Endothelial cell of umbilical vein (primary cell): ENCODE measurements at regions not wholly inside any gene's neighbourhood (a gene's known extent, or its start where the extent isn't known, plus 50 kb on each side); places are given as distances from the start of the nearest gene placed in this dataset.

Experiments used
- BruUV-seq: library from RNA; stranded (reverse); fragments of 400-500 nt; replicated peaks from 2 replicates; lab custom pipeline; 2021; lab: Mats Ljungman, UMichigan
- CTCF ChIA-PET: fragments of 300-600, 350-600 bp; sonication (Branson Sonifier 250); formaldehyde crosslinking; loops from one replicate; lab custom pipeline; 2021; ENCODE audit warnings: antibody characterized with exemption, inconsistent platforms; lab: Charles Lee
- POLR2A ChIA-PET: fragments of 300-600, 350-600 bp; sonication (Branson Sonifier 250); formaldehyde crosslinking; loops from one replicate; lab custom pipeline; 2021; ENCODE audit warnings: antibody characterized with exemption, inconsistent platforms; lab: Charles Lee
- DNase-seq: peaks from one replicate; pipeline ENCODE4 v3.0.0-alpha.2; 2011; ENCODE audit warnings: low read depth, low spot score
- FAIRE-seq: peaks from 2 replicates; lab custom pipeline; 2011; peaks lifted over from hg19 to GRCh38; lab: Jason Lieb, UNC
- H2AFZ ChIP-seq: 2 replicates; pipeline ENCODE4 v1.6.0; 2012; ENCODE audit warnings: low read depth, low read length, control low read depth, inconsistent platforms
- H3K27ac ChIP-seq: 2 replicates; pipeline ENCODE4 v1.5.1; 2011; ENCODE audit warnings: low read depth, mild to moderate bottlenecking, control low read depth, low read length, moderate library complexity; ENCODE audit not compliant: insufficient read depth
- H3K27me3 ChIP-seq, 2 experiments: 2 replicates each; pipeline versions ENCODE4 v1.6.0 to v1.6.1; 2011; ENCODE audit warnings: low read length in 2 of 2, mixed read lengths in 1 of 2; ENCODE audit not compliant: control insufficient read depth in 2 of 2, insufficient read depth in 2 of 2
- H3K36me3 ChIP-seq, 2 experiments: 2 replicates in 1 of 2; 3 replicates in 1 of 2; pipeline ENCODE4 v1.5.1; 2011; ENCODE audit warnings: low read length in 2 of 2, mild to moderate bottlenecking in 1 of 2, moderate library complexity in 1 of 2; ENCODE audit not compliant: control insufficient read depth in 2 of 2, insufficient read depth in 2 of 2; ENCODE audit errors: extremely low read depth in 1 of 2
- H3K4me1 ChIP-seq: 3 replicates; pipeline ENCODE4 v1.5.1; 2011; ENCODE audit warnings: mild to moderate bottlenecking, low read length; ENCODE audit not compliant: control insufficient read depth, insufficient read depth; ENCODE audit errors: extremely low read depth
- H3K4me2 ChIP-seq: 2 replicates; pipeline ENCODE4 v1.6.1; 2011; ENCODE audit warnings: low read length, control low read depth, mixed read lengths; ENCODE audit not compliant: insufficient read depth
- H3K4me3 ChIP-seq, 3 experiments: fragments of 200-600 bp in 1 of 3; sonication (generic), shearing (Covaris generic) in 1 of 3; replicated peaks in 1 of 3; 2 replicates each; pipeline ENCODE4 v1.5.1; 2011 to 2016; ENCODE audit warnings: control low read depth in 3 of 3, low read length in 3 of 3, mild to moderate bottlenecking in 2 of 3, inconsistent platforms in 1 of 3, low read depth in 1 of 3, moderate library complexity in 1 of 3; ENCODE audit not compliant: insufficient read depth in 1 of 3
- H3K79me2 ChIP-seq: 2 replicates; pipeline ENCODE4 v1.6.0; 2012; ENCODE audit warnings: low read length, inconsistent platforms; ENCODE audit not compliant: control insufficient read depth, insufficient read depth
- H3K9ac ChIP-seq: replicated peaks from 2 replicates; pipeline ENCODE3; 2011; ENCODE audit warnings: low read length, control low read depth; ENCODE audit not compliant: insufficient read depth; ENCODE audit errors: extremely low read depth
- H3K9me1 ChIP-seq: replicated peaks from 3 replicates; pipeline ENCODE4 v1.6.0; 2011; ENCODE audit warnings: mild to moderate bottlenecking, low read length; ENCODE audit not compliant: control insufficient read depth, insufficient read depth; ENCODE audit errors: extremely low read depth
- H3K9me3 ChIP-seq: replicated peaks from 2 replicates; pipeline ENCODE4 v1.5.1; 2012; ENCODE audit warnings: low read length, inconsistent platforms; ENCODE audit not compliant: control insufficient read depth, insufficient read depth
- H4K20me1 ChIP-seq: replicated peaks from 2 replicates; pipeline ENCODE3; 2011; ENCODE audit warnings: mild to moderate bottlenecking, low read length; ENCODE audit not compliant: control insufficient read depth, insufficient read depth; ENCODE audit errors: extremely low read depth
- EZH2 ChIP-seq: IDR thresholded peaks from 2 replicates; pipeline ENCODE4 v1.6.1; 2012; ENCODE audit warnings: borderline replicate concordance, low read depth, mild to moderate bottlenecking, moderate library complexity, low read length, inconsistent platforms; ENCODE audit not compliant: severe bottlenecking
- FOS ChIP-seq: IDR thresholded peaks from 2 replicates; pipeline ENCODE4 v1.6.1; 2011; ENCODE audit warnings: mild to moderate bottlenecking, low read length, moderate library complexity, borderline replicate concordance; ENCODE audit not compliant: insufficient read depth
- GATA2 ChIP-seq: IDR thresholded peaks from 2 replicates; pipeline ENCODE4 v1.7.0; 2011; ENCODE audit warnings: low read depth, mild to moderate bottlenecking, moderate library complexity, mixed read lengths, low read length; ENCODE audit not compliant: insufficient read length, insufficient read depth
- JUN ChIP-seq: IDR thresholded peaks from 2 replicates; pipeline ENCODE4 v1.6.1; 2011; ENCODE audit warnings: borderline replicate concordance, low read depth; ENCODE audit not compliant: insufficient read length, insufficient read depth
- MAX ChIP-seq: IDR thresholded peaks from 2 replicates; pipeline ENCODE4 v1.6.1; 2011; ENCODE audit not compliant: insufficient read depth, insufficient read length
- MYC ChIP-seq: IDR thresholded peaks from one replicate; pipeline ENCODE4 v1.6.1; 2011; ENCODE audit warnings: mild to moderate bottlenecking, low read depth, low read length
- POLR2A ChIP-seq: IDR thresholded peaks from 2 replicates; pipeline ENCODE4 v1.6.1; 2012; ENCODE audit warnings: low read depth, mild to moderate bottlenecking, control low read depth, low read length
- POLR2AphosphoS5 ChIP-seq: IDR thresholded peaks from 2 replicates; pipeline ENCODE4 v1.6.1; 2012; ENCODE audit warnings: low read depth, mild to moderate bottlenecking, control low read depth, low read length, moderate library complexity; ENCODE audit not compliant: insufficient read depth
- dilution Hi-C: fragments of 300-500 bp; cut with MboI; formaldehyde crosslinking; loops from one replicate; pipeline ENCODE4 v1.15.0; 2019; ENCODE audit warnings: low sequenced_read_pairs; ENCODE audit not compliant: extremely low pct_ligation_motif_present
- intact Hi-C: fragments of 100-400 bp; cut with micrococcal nuclease; formaldehyde crosslinking; loops from one replicate; pipeline ENCODE4 v1.10.0; 2022
- TF ChIP-seq, protein P1 (sequence below), 2 donors: IDR thresholded peaks; 1 replicate in 1 of 2; 2 replicates in 1 of 2; pipeline ENCODE4 v1.5.1; 2011; ENCODE audit warnings: low read length in 2 of 2, mild to moderate bottlenecking in 2 of 2, moderate library complexity in 2 of 2, control low read depth in 1 of 2, inconsistent platforms in 1 of 2, low read depth in 1 of 2; ENCODE audit not compliant: insufficient read depth in 1 of 2; ENCODE audit errors: extremely low read depth in 1 of 2

GRCh38 chr15:62619526-62619925 lies 423.0 kb upstream of the TPM1 start:
- no peak overlapping the region for H3K27ac ChIP-seq
- FAIRE-seq: no peak
- dilution Hi-C loops (no loop called here), intact Hi-C loops (no loop called here)
- no peaks in the 10 kb centered on the region for H3K4me1 ChIP-seq
- no peaks in the 10 kb centered on the region for H3K36me3 ChIP-seq
- H3K4me2 ChIP-seq: no peak overlapping the region
- no peaks in the 10 kb centered on the region for H3K9me3 ChIP-seq
- no TSS peak for BruUV-seq
- no peaks in the 10 kb centered on the region for H3K27me3 ChIP-seq
- TF ChIP-seq, protein P1, sequence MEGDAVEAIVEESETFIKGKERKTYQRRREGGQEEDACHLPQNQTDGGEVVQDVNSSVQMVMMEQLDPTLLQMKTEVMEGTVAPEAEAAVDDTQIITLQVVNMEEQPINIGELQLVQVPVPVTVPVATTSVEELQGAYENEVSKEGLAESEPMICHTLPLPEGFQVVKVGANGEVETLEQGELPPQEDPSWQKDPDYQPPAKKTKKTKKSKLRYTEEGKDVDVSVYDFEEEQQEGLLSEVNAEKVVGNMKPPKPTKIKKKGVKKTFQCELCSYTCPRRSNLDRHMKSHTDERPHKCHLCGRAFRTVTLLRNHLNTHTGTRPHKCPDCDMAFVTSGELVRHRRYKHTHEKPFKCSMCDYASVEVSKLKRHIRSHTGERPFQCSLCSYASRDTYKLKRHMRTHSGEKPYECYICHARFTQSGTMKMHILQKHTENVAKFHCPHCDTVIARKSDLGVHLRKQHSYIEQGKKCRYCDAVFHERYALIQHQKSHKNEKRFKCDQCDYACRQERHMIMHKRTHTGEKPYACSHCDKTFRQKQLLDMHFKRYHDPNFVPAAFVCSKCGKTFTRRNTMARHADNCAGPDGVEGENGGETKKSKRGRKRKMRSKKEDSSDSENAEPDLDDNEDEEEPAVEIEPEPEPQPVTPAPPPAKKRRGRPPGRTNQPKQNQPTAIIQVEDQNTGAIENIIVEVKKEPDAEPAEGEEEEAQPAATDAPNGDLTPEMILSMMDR (IDR thresholded peaks at IDR 0.05; ENCODE audit: extremely low read depth in 1 of 2, insufficient read depth in 1 of 2, low read depth in 1 of 2, low read length in 2 of 2): no peak
- TF ChIP-seq EZH2 (no peak), POLR2A (no peak), FOS (no peak), MAX (no peak), JUN (no peak), GATA2 (no peak), POLR2AphosphoS5 (no peak), MYC (no peak)
- H3K4me3 ChIP-seq: no peak overlapping the region
- no peaks in the 10 kb centered on the region for H3K9me1 ChIP-seq
- CTCF ChIA-PET: no interaction called here
- no peak overlapping the region for H3K9ac ChIP-seq
- H2AFZ ChIP-seq: no peak overlapping the region
- no peaks in the 10 kb centered on the region for H4K20me1 ChIP-seq
- DNase-seq: no peak
- POLR2A ChIA-PET: no interaction called here
- no peaks in the 10 kb centered on the region for H3K79me2 ChIP-seq
